ENCODE measurements at regions not wholly inside any gene's neighbourhood (a gene's known extent, or its start where the extent isn't known, plus 50 kb on each side); places are given as distances from the start of the nearest gene placed in this dataset.

DNA sequence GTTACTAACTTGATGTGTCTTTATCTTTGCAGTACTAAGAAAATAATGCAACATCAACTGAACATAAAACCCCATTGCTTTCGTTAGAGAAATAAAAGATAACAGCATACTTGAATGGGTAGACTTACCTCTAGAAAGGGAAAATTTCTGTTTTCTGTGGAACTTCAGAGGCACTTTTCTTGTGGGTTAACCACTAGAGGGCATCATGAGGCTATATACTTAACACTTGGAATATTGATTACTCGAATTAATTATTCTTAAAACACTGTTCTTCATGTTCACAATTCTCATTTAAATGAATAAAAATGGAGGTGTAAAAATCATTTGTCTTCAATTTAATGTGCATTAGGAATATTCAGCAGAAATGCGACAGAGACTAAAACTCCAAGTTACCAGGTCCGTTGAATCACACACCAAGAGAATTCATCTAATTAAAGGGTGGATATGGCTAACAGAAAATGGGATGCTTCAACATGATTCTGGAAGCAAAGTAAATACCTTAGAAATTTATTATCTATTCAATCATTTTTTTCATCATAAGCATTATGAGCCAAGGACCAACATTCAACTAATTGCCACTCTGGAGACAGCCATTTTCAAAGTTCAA, 330.8 kb upstream of the PREP start:
- TF ChIP-seq, protein P1, sequence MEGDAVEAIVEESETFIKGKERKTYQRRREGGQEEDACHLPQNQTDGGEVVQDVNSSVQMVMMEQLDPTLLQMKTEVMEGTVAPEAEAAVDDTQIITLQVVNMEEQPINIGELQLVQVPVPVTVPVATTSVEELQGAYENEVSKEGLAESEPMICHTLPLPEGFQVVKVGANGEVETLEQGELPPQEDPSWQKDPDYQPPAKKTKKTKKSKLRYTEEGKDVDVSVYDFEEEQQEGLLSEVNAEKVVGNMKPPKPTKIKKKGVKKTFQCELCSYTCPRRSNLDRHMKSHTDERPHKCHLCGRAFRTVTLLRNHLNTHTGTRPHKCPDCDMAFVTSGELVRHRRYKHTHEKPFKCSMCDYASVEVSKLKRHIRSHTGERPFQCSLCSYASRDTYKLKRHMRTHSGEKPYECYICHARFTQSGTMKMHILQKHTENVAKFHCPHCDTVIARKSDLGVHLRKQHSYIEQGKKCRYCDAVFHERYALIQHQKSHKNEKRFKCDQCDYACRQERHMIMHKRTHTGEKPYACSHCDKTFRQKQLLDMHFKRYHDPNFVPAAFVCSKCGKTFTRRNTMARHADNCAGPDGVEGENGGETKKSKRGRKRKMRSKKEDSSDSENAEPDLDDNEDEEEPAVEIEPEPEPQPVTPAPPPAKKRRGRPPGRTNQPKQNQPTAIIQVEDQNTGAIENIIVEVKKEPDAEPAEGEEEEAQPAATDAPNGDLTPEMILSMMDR (IDR thresholded peaks at IDR 0.05; ENCODE audit: low read depth, low read length, poor library complexity, severe bottlenecking), result peak; percentile 77
- TF ChIP-seq EZH2phosphoT487 (IDR thresholded peaks at IDR 0.05; ENCODE audit: borderline replicate concordance, low read length), result no peak

Measured in DOHH2 (cell line).